Jurkat, Clone E6-1 (cell line): ENCODE measurements at regions not wholly inside any gene's neighbourhood (a gene's known extent, or its start where the extent isn't known, plus 50 kb on each side); places are given as distances from the start of the nearest gene placed in this dataset.

Experiments used
- DNase-seq: peaks from one replicate; pipeline ENCODE4 v3.0.0-alpha.2; 2011; ENCODE audit warnings: low read depth, low spot score
- H3K4me3 ChIP-seq: 2 replicates; pipeline ENCODE4 v1.5.1; 2011; ENCODE audit warnings: mild to moderate bottlenecking, low read length, control low read depth, moderate library complexity

GRCh38 chr7:17239046-17239445 lies 59.4 kb upstream of the AHR start:
- DNase-seq, result no peak
- no peak overlapping the region for H3K4me3 ChIP-seq

- H3K4me3 ChIP-seq, result no peak overlapping the region
- no peak for DNase-seq
Observed at GRCh38 chr7:17239683-17240521, 58.5 kb upstream of the AHR start.

GRCh38 chr7:17242504-17242903 lies 55.9 kb upstream of the AHR start:
- DNase-seq, result no peak
- H3K4me3 ChIP-seq, result no peak overlapping the region

DNA sequence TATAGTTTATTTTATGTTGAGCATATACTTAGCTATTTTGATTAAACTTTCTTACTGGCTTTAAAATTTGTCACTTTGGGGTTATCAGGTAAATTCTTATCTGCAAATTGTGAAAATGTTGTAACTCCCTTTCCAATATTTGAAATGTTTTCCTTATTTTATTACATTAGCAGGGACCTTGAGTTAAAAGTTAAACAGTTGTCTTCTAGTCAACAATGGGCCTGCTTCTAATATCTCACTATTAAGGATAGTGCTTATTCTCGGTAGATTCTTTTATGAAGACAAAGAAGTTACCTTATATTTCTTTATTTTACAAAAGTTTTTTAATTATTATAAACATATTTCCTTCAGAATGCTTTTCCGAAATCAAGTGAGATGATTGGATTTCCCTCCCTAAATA lies 53.7 kb upstream of the AHR start:
- no peak for DNase-seq
- H3K4me3 ChIP-seq, result no peak overlapping the region

DNA sequence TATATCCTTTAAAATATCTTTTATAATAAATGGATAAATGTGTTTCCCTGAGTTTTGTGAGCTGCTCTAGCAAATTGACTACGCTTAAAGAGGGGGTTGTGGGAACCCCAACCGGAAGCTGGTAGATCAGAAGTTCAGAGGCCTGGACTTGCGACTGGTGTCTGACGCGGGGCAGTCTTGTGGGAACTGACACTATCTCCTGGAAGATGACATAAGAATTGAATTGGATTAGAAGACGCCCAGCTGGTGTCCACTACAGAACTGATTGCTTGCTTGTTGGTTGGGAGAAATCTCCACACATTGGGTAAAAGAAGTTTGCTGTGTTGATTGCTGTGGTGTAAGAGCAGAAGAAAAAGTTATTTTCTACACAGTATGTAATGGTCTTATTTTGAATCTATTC lies 51.1 kb upstream of the AHR start:
- H3K4me3 ChIP-seq, result no peak overlapping the region
- no peak for DNase-seq

GRCh38 chr7:17248527-17248926 lies 49.9 kb upstream of the AHR start:
- H3K4me3 ChIP-seq, result no peak overlapping the region
- DNase-seq, result no peak
